Neutrophil (primary cell): ENCODE measurements at regions not wholly inside any gene's neighbourhood (a gene's known extent, or its start where the extent isn't known, plus 50 kb on each side); places are given as distances from the start of the nearest gene placed in this dataset.

Experiments used
- H3K27ac ChIP-seq: fragments of 200-600 bp; sonication (generic); 2 replicates; pipeline ENCODE4 v1.5.1; 2016; ENCODE audit warnings: mild to moderate bottlenecking, moderate library complexity
- H3K27me3 ChIP-seq: fragments of 200-600 bp; sonication (generic); 2 replicates; pipeline ENCODE4 v1.6.0; 2016; ENCODE audit warnings: mild to moderate bottlenecking
- H3K36me3 ChIP-seq: fragments of 200-600 bp; sonication (generic); 2 replicates; pipeline ENCODE4 v1.5.1; 2017
- H3K4me1 ChIP-seq, 2 experiments: fragments of 200-600 bp in 1 of 2; sonication (generic) in 1 of 2; 1 replicate in 1 of 2; 2 replicates in 1 of 2; pipeline versions ENCODE4 v1.5.1 to v1.6.1; 2013 to 2016; ENCODE audit warnings: low read depth in 1 of 2, low read length in 1 of 2, mild to moderate bottlenecking in 1 of 2, moderate library complexity in 1 of 2; ENCODE audit not compliant: control insufficient read depth in 1 of 2, insufficient read depth in 1 of 2
- H3K4me3 ChIP-seq, 2 experiments: fragments of 200-600 bp in 1 of 2; sonication (generic) in 1 of 2; 1 replicate in 1 of 2; 2 replicates in 1 of 2; pipeline ENCODE4 v1.5.1; 2013 to 2016; ENCODE audit warnings: low read depth in 1 of 2, low read length in 1 of 2, mild to moderate bottlenecking in 1 of 2, moderate library complexity in 1 of 2
- H3K9me3 ChIP-seq: fragments of 200-600 bp; sonication (generic); 2 replicates; pipeline ENCODE4 v1.5.1; 2016
- CTCF ChIP-seq: fragments of 200-600 bp; sonication (generic); IDR thresholded peaks from 2 replicates; pipeline ENCODE4 v1.5.1; 2016; ENCODE audit warnings: antibody characterized with exemption

- H3K27ac ChIP-seq, result no peak overlapping the region
- TF ChIP-seq CTCF, result no peak
Observed at GRCh38 chr6:139515511-139515910, 141.1 kb upstream of the CITED2 start.

GRCh38 chr6:139514819-139515218 is 140.4 kb upstream of the CITED2 start:
- Histone ChIP-seq H3K4me3 (no peak overlapping the region), H3K27ac (no peak overlapping the region), H3K36me3 (no peaks in the 10 kb centered on the region), H3K27me3 (no peaks in the 10 kb centered on the region), H3K4me1 (peaks cover 22 to 34% of the 10 kb centered on the region in 2 experiments), H3K9me3 (no peaks in the 10 kb centered on the region)
- no peak for TF ChIP-seq CTCF

More at GRCh38 chr6:139515511-139515910, 141.1 kb upstream of the CITED2 start:
- Histone ChIP-seq H3K4me1 (peaks cover 24 to 38% of the 10 kb centered on the region in 2 experiments), H3K9me3 (no peaks in the 10 kb centered on the region), H3K4me3 (no peak overlapping the region), H3K36me3 (no peaks in the 10 kb centered on the region), H3K27me3 (no peaks in the 10 kb centered on the region)

GRCh38 chr6:139510040-139510790 is 135.8 kb upstream of the CITED2 start:
- H3K4me3 ChIP-seq, result no peak overlapping the region
- no peak overlapping the region for H3K27ac ChIP-seq
- TF ChIP-seq CTCF, result no peak
- no peaks in the 10 kb centered on the region for H3K36me3 ChIP-seq
- H3K27me3 ChIP-seq, result no peaks in the 10 kb centered on the region
- H3K9me3 ChIP-seq, result no peaks in the 10 kb centered on the region
- peaks cover 0 to 3% of the 10 kb centered on the region in 2 experiments for H3K4me1 ChIP-seq

DNA sequence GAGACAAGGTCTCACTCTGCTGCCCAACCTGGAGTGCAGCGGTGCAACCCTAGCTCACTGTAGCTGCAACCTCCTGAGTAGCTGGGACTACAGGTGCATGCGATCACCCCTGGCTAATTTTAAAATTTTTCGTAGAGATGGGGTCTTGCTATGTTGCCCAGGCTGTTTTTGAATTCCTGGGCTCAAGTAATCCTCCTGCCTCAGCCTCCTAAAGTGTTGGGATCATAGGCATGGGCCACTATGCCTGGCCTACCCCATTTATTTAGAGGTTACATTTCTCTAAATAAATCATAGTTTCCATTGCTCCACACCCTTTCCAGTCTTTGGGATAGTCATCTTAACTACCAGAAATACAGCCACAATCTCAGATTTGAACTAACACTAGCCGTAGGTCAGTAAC is 134.7 kb upstream of the CITED2 start:
- no peak for TF ChIP-seq CTCF
- no peaks in the 10 kb centered on the region for H3K27me3 ChIP-seq
- H3K4me1 ChIP-seq, result peaks cover 0 to 3% of the 10 kb centered on the region in 2 experiments
- no peak overlapping the region for H3K27ac ChIP-seq
- no peaks in the 10 kb centered on the region for H3K9me3 ChIP-seq
- H3K4me3 ChIP-seq, result no peak overlapping the region
- no peaks in the 10 kb centered on the region for H3K36me3 ChIP-seq

DNA sequence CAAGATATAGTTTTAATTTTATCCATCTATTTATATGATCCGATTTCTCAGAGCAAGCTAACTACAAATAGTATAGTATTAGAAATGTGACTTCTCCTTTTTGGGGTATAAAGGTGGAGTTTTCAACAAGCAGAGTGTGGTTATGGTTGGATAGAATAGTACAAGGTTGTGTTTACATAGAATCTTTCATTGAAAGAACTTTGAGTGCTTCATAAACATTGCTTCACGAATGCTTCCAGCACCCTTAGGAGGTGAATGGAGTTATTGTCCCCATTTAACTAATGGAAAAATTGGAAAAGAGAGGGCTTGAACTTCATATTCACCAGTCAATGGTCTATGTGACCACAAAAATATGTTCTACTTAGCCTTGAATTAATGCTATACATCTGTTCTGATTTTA is 134.1 kb upstream of the CITED2 start:
- H3K36me3 ChIP-seq, result no peaks in the 10 kb centered on the region
- no peak overlapping the region for H3K4me3 ChIP-seq
- no peaks in the 10 kb centered on the region for H3K9me3 ChIP-seq
- H3K27ac ChIP-seq, result no peak overlapping the region
- no peak for TF ChIP-seq CTCF
- peaks cover 0 to 3% of the 10 kb centered on the region in 2 experiments for H3K4me1 ChIP-seq
- H3K27me3 ChIP-seq, result no peaks in the 10 kb centered on the region
